K562 (cell line): ENCODE measurements at regions not wholly inside any gene's neighbourhood (a gene's known extent, or its start where the extent isn't known, plus 50 kb on each side); places are given as distances from the start of the nearest gene placed in this dataset.

ENCODE experiments used
- ARID2 ChIP-seq: fragments of 450-650 bp; IDR thresholded peaks from 2 replicates; pipeline ENCODE4 v1.6.1; 2017; ENCODE audit warnings: antibody characterized with exemption, mild to moderate bottlenecking
- LCOR ChIP-seq: sonication (generic); formaldehyde crosslinking; IDR thresholded peaks from 2 replicates; pipeline ENCODE4 v1.8.0; 2022; ENCODE audit warnings: mild to moderate bottlenecking, missing genetic modification reagents
- RBM17 ChIP-seq: fragments of 200-400 bp; formaldehyde crosslinking; IDR thresholded peaks from 2 replicates; pipeline ENCODE4 v1.6.1; 2017; ENCODE audit warnings: low read depth, mild to moderate bottlenecking, low read length, borderline replicate concordance
- RNF2 ChIP-seq: sonication (generic); IDR thresholded peaks from 2 replicates; pipeline ENCODE4 v1.6.1; 2016
- ZBED1 ChIP-seq: IDR thresholded peaks from 2 replicates; pipeline ENCODE4 v1.6.1; 2014
- TF ChIP-seq, protein P1 (sequence below): sonication (generic); formaldehyde crosslinking; IDR thresholded peaks from 2 replicates; pipeline ENCODE4 v1.8.0; 2022; ENCODE audit warnings: missing genetic modification reagents, mild to moderate bottlenecking, borderline replicate concordance
- TF ChIP-seq, protein P2 (sequence below), 2 experiments: fragments of 450-650 bp in 1 of 2; sonication (generic) in 1 of 2; formaldehyde crosslinking in 1 of 2; IDR thresholded peaks in 1 of 2; conservative IDR thresholded peaks in 1 of 2; 2 replicates each; pipeline versions ENCODE4 v1.6.1 to v1.8.1; 2016 to 2023; ENCODE audit warnings: mild to moderate bottlenecking in 2 of 2, moderate library complexity in 2 of 2, inconsistent platforms in 1 of 2, missing genetic modification reagents in 1 of 2
- TF ChIP-seq, protein P3 (sequence below): fragments of 250-450 bp; sonication (Bioruptor Pico); IDR thresholded peaks from 2 replicates; pipeline ENCODE4 v1.4.0; 2020; ENCODE audit warnings: mild to moderate bottlenecking
- TF ChIP-seq, protein P4 (sequence below): fragments of 250-450 bp; sonication (Bioruptor Pico); IDR thresholded peaks from 2 replicates; pipeline ENCODE4 v1.8.0; 2021; ENCODE audit warnings: mild to moderate bottlenecking, moderate library complexity
- TF ChIP-seq, protein P5 (sequence below): sonication (generic); formaldehyde crosslinking; IDR thresholded peaks from 2 replicates; pipeline ENCODE4 v1.9.0; 2022; ENCODE audit warnings: mild to moderate bottlenecking, missing genetic modification reagents
- TF ChIP-seq, protein P6 (sequence below), 3 experiments: IDR thresholded peaks in 2 of 3; conservative IDR thresholded peaks in 1 of 3; 2 replicates each; pipeline ENCODE4 v1.5.1; 2011 to 2012; ENCODE audit warnings: low read length in 3 of 3, mild to moderate bottlenecking in 3 of 3, control low read depth in 2 of 3, improper control_type of control experiment in 1 of 3, inconsistent platforms in 1 of 3, low read depth in 1 of 3, mixed read lengths in 1 of 3, moderate library complexity in 1 of 3; ENCODE audit not compliant: insufficient read depth in 2 of 3

DNA sequence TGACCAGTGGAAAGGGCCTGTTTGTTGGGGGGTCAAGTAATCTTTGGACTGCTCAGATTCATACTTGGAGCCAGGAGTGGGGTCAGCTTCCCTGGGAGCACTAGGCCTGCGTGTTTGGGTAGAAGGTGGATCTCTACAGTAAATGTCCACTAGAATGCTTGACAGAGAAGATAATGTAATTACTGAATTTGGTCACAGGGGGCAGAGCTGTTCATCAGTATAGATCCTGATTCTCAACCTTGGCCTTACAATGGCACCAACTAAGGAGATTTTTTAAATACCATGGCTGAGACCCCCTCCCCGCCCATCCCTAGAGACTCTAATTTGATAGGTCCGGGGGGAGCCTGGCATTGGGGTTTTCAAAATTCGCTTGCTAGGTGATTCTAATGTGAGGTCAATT lies 217.5 kb upstream of the PLXNA2 start:
- TF ChIP-seq, protein P1, sequence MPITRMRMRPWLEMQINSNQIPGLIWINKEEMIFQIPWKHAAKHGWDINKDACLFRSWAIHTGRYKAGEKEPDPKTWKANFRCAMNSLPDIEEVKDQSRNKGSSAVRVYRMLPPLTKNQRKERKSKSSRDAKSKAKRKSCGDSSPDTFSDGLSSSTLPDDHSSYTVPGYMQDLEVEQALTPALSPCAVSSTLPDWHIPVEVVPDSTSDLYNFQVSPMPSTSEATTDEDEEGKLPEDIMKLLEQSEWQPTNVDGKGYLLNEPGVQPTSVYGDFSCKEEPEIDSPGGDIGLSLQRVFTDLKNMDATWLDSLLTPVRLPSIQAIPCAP (CRISPR knock-in tag), result no peak
- TF ChIP-seq, protein P2, sequence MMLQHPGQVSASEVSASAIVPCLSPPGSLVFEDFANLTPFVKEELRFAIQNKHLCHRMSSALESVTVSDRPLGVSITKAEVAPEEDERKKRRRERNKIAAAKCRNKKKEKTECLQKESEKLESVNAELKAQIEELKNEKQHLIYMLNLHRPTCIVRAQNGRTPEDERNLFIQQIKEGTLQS (IDR thresholded peaks at IDR 0.05), result no peak
- TF ChIP-seq, protein P2 (CRISPR knock-in tag; conservative IDR thresholded peaks at IDR 0.05), result no peak
- no peak for TF ChIP-seq LCOR (CRISPR knock-in tag)
- TF ChIP-seq RBM17, result no peak
- TF ChIP-seq ZBED1, result no peak
- TF ChIP-seq, protein P3, sequence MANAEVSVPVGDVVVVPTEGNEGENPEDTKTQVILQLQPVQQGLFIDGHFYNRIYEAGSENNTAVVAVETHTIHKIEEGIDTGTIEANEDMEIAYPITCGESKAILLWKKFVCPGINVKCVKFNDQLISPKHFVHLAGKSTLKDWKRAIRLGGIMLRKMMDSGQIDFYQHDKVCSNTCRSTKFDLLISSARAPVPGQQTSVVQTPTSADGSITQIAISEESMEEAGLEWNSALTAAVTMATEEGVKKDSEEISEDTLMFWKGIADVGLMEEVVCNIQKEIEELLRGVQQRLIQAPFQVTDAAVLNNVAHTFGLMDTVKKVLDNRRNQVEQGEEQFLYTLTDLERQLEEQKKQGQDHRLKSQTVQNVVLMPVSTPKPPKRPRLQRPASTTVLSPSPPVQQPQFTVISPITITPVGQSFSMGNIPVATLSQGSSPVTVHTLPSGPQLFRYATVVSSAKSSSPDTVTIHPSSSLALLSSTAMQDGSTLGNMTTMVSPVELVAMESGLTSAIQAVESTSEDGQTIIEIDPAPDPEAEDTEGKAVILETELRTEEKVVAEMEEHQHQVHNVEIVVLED, result no peak
- TF ChIP-seq, protein P4, sequence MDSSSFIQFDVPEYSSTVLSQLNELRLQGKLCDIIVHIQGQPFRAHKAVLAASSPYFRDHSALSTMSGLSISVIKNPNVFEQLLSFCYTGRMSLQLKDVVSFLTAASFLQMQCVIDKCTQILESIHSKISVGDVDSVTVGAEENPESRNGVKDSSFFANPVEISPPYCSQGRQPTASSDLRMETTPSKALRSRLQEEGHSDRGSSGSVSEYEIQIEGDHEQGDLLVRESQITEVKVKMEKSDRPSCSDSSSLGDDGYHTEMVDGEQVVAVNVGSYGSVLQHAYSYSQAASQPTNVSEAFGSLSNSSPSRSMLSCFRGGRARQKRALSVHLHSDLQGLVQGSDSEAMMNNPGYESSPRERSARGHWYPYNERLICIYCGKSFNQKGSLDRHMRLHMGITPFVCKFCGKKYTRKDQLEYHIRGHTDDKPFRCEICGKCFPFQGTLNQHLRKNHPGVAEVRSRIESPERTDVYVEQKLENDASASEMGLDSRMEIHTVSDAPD, result no peak
- no peak for TF ChIP-seq RNF2
- TF ChIP-seq, protein P5, sequence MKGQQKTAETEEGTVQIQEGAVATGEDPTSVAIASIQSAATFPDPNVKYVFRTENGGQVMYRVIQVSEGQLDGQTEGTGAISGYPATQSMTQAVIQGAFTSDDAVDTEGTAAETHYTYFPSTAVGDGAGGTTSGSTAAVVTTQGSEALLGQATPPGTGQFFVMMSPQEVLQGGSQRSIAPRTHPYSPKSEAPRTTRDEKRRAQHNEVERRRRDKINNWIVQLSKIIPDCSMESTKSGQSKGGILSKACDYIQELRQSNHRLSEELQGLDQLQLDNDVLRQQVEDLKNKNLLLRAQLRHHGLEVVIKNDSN (CRISPR knock-in tag), result no peak
- TF ChIP-seq, protein P6, sequence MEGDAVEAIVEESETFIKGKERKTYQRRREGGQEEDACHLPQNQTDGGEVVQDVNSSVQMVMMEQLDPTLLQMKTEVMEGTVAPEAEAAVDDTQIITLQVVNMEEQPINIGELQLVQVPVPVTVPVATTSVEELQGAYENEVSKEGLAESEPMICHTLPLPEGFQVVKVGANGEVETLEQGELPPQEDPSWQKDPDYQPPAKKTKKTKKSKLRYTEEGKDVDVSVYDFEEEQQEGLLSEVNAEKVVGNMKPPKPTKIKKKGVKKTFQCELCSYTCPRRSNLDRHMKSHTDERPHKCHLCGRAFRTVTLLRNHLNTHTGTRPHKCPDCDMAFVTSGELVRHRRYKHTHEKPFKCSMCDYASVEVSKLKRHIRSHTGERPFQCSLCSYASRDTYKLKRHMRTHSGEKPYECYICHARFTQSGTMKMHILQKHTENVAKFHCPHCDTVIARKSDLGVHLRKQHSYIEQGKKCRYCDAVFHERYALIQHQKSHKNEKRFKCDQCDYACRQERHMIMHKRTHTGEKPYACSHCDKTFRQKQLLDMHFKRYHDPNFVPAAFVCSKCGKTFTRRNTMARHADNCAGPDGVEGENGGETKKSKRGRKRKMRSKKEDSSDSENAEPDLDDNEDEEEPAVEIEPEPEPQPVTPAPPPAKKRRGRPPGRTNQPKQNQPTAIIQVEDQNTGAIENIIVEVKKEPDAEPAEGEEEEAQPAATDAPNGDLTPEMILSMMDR (IDR thresholded peaks at IDR 0.05 in 2 of 3, conservative IDR thresholded peaks at IDR 0.05 in 1 of 3; ENCODE audit: insufficient read depth in 2 of 3, low read depth in 1 of 3, low read length in 3 of 3), result peak; percentile 28 to 52 (median 44); a peak in 4 of 6 replicates
- no peak for TF ChIP-seq ARID2
